PC-3 (cell line): ENCODE measurements at regions not wholly inside any gene's neighbourhood (a gene's known extent, or its start where the extent isn't known, plus 50 kb on each side); places are given as distances from the start of the nearest gene placed in this dataset.

Experiments
- CTCF ChIP-seq: fragments of 300-600 bp; sonication (generic); conservative IDR thresholded peaks from 2 replicates; pipeline ENCODE4 v1.5.1; 2017; ENCODE audit warnings: antibody characterized with exemption, low read depth, mild to moderate bottlenecking, low read length
- EZH2 ChIP-seq: fragments of 300-600 bp; sonication (generic); IDR thresholded peaks from one replicate; pipeline ENCODE4 v1.6.1; 2017; ENCODE audit warnings: antibody characterized with exemption, mild to moderate bottlenecking, low read length; ENCODE audit not compliant: unreplicated experiment
- EZH2phosphoT487 ChIP-seq: fragments of 300-600 bp; sonication (generic); IDR thresholded peaks from 2 replicates; pipeline ENCODE4 v1.6.1; 2018; ENCODE audit warnings: mild to moderate bottlenecking, antibody characterized with exemption, low read length, borderline replicate concordance

DNA sequence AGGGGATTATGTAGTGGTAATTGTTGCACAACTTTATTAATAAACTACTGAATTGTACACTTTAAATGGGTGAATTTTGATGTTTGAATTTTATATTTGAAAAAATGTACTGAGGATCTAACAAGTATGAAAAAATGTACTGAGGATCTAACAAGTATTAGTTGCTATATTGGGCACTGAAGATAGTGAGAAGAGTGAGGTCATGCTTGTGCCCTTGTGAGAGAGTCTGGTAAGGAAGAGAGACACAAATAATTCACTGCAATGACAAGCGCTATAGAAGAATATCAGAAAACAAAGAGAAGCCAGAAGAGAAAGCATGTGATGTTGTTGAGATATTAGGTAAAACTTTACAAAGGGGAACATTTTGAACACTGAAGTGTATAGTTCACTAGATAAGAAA is 137.6 kb downstream of the DTWD1 start:
- TF ChIP-seq CTCF (no peak), EZH2 (no peak), EZH2phosphoT487 (no peak)
